Neural cell (in vitro differentiated cells): ENCODE measurements at regions not wholly inside any gene's neighbourhood (a gene's known extent, or its start where the extent isn't known, plus 50 kb on each side); places are given as distances from the start of the nearest gene placed in this dataset.

Source experiments
- EP300 ChIP-seq: fragments of 450-650 bp; conservative IDR thresholded peaks from 2 replicates; pipeline ENCODE4 v1.6.1; 2014; ENCODE audit warnings: antibody characterized with exemption, mild to moderate bottlenecking, moderate library complexity; ENCODE audit not compliant: poor library complexity, severe bottlenecking
- EZH2 ChIP-seq: fragments of 200-600, 300-800 bp; shearing (Covaris generic), sonication (generic); IDR thresholded peaks from 2 replicates; pipeline ENCODE4 v1.6.1; 2014; ENCODE audit warnings: antibody characterized with exemption, low read length, borderline replicate concordance, mild to moderate bottlenecking; ENCODE audit not compliant: insufficient read depth, poor library complexity, severe bottlenecking
- MXI1 ChIP-seq: fragments of 450-650 bp; conservative IDR thresholded peaks from 2 replicates; pipeline ENCODE4 v1.6.1; 2014; ENCODE audit warnings: antibody characterized with exemption, mild to moderate bottlenecking; ENCODE audit not compliant: poor library complexity, severe bottlenecking
- POLR2AphosphoS5 ChIP-seq: IDR thresholded peaks from 2 replicates; pipeline ENCODE4 v1.6.1; 2012
- RAD21 ChIP-seq: fragments of 450-650 bp; conservative IDR thresholded peaks from 2 replicates; pipeline ENCODE4 v1.6.1; 2014; ENCODE audit warnings: antibody characterized with exemption, mild to moderate bottlenecking, moderate library complexity
- SMC3 ChIP-seq: fragments of 450-650 bp; conservative IDR thresholded peaks from 2 replicates; pipeline ENCODE4 v1.6.1; 2014; ENCODE audit warnings: antibody characterized with exemption, mild to moderate bottlenecking, moderate library complexity; ENCODE audit not compliant: poor library complexity
- TAF1 ChIP-seq: IDR thresholded peaks from 2 replicates; pipeline ENCODE4 v1.6.1; 2012; ENCODE audit warnings: low read depth
- TF ChIP-seq, protein P1 (sequence below): fragments of 450-650 bp; IDR thresholded peaks from 2 replicates; pipeline ENCODE4 v1.5.1; 2014; ENCODE audit warnings: antibody characterized with exemption, mild to moderate bottlenecking, moderate library complexity; ENCODE audit not compliant: poor library complexity, severe bottlenecking
- TF ChIP-seq, protein P2 (sequence below): IDR thresholded peaks from 2 replicates; pipeline ENCODE4 v1.6.1; 2012; ENCODE audit warnings: borderline replicate concordance

DNA sequence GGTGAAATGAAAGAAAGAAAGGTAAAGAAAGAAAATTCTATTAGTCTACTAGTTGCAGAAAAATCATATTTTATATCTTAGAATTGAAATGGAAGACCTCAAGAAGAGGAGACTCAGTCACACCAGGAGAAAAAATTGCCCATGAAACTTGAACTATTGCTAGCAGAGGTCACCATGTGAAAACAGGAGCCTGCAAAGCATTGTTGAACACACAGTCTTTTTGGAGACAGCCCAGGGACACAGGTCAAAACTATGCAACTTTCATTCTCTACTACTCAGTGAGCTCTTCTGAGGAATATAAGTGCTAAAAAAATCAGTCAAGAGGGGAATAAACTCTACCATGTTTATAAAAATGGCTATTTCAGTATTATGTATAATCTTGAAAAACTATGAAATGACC is 89.8 kb upstream of the TENT5A start:
- no peak for TF ChIP-seq EZH2
- TF ChIP-seq TAF1, result no peak
- TF ChIP-seq, protein P1, sequence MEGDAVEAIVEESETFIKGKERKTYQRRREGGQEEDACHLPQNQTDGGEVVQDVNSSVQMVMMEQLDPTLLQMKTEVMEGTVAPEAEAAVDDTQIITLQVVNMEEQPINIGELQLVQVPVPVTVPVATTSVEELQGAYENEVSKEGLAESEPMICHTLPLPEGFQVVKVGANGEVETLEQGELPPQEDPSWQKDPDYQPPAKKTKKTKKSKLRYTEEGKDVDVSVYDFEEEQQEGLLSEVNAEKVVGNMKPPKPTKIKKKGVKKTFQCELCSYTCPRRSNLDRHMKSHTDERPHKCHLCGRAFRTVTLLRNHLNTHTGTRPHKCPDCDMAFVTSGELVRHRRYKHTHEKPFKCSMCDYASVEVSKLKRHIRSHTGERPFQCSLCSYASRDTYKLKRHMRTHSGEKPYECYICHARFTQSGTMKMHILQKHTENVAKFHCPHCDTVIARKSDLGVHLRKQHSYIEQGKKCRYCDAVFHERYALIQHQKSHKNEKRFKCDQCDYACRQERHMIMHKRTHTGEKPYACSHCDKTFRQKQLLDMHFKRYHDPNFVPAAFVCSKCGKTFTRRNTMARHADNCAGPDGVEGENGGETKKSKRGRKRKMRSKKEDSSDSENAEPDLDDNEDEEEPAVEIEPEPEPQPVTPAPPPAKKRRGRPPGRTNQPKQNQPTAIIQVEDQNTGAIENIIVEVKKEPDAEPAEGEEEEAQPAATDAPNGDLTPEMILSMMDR, result no peak
- no peak for TF ChIP-seq EP300
- TF ChIP-seq RAD21, result no peak
- no peak for TF ChIP-seq POLR2AphosphoS5
- TF ChIP-seq, protein P2, sequence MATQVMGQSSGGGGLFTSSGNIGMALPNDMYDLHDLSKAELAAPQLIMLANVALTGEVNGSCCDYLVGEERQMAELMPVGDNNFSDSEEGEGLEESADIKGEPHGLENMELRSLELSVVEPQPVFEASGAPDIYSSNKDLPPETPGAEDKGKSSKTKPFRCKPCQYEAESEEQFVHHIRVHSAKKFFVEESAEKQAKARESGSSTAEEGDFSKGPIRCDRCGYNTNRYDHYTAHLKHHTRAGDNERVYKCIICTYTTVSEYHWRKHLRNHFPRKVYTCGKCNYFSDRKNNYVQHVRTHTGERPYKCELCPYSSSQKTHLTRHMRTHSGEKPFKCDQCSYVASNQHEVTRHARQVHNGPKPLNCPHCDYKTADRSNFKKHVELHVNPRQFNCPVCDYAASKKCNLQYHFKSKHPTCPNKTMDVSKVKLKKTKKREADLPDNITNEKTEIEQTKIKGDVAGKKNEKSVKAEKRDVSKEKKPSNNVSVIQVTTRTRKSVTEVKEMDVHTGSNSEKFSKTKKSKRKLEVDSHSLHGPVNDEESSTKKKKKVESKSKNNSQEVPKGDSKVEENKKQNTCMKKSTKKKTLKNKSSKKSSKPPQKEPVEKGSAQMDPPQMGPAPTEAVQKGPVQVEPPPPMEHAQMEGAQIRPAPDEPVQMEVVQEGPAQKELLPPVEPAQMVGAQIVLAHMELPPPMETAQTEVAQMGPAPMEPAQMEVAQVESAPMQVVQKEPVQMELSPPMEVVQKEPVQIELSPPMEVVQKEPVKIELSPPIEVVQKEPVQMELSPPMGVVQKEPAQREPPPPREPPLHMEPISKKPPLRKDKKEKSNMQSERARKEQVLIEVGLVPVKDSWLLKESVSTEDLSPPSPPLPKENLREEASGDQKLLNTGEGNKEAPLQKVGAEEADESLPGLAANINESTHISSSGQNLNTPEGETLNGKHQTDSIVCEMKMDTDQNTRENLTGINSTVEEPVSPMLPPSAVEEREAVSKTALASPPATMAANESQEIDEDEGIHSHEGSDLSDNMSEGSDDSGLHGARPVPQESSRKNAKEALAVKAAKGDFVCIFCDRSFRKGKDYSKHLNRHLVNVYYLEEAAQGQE, result no peak
- no peak for TF ChIP-seq MXI1
- no peak for TF ChIP-seq SMC3
